ENCODE measurements at regions not wholly inside any gene's neighbourhood (a gene's known extent, or its start where the extent isn't known, plus 50 kb on each side); places are given as distances from the start of the nearest gene placed in this dataset.

DNA sequence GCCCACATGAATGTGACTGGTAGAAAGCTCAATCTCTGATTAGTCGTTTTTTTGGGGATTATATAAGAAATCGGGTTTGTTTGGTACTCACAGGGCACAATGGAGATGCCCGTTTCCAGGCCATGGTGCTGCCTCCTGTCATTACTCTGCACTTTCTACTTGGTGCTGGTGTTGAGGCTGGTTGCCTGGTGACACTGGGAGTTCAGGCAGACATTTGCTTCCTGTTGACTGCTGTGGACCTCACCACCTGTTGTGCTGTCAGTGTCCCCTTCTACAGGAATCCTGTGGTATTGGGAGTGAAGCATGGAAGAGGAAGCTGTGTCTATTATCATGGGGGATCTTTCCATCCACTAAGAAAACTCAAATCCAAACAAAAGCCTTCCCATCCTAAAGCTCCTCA is 227.2 kb upstream of the TBL1XR1 start:
- Histone ChIP-seq H3K4me3 (no peak overlapping the region), H3K9me3 (no peaks in the 10 kb centered on the region), H3K4me1 (peaks cover 6 to 15% of the 10 kb centered on the region in 2 donors), H3K27me3 (no peaks in the 10 kb centered on the region), H3K27ac (no peak overlapping the region), H3K36me3 (no peaks in the 10 kb centered on the region)
- DNase-seq (no peak), ATAC-seq (no peak)
- intact Hi-C loops (cut with DNase I; ENCODE audit: low total_unique reads) (no loop called here), in situ Hi-C loops (cut with MboI; ENCODE audit: low sequenced_read_pairs in 4 of 4) (no loop called here)
- TF ChIP-seq, protein P1, sequence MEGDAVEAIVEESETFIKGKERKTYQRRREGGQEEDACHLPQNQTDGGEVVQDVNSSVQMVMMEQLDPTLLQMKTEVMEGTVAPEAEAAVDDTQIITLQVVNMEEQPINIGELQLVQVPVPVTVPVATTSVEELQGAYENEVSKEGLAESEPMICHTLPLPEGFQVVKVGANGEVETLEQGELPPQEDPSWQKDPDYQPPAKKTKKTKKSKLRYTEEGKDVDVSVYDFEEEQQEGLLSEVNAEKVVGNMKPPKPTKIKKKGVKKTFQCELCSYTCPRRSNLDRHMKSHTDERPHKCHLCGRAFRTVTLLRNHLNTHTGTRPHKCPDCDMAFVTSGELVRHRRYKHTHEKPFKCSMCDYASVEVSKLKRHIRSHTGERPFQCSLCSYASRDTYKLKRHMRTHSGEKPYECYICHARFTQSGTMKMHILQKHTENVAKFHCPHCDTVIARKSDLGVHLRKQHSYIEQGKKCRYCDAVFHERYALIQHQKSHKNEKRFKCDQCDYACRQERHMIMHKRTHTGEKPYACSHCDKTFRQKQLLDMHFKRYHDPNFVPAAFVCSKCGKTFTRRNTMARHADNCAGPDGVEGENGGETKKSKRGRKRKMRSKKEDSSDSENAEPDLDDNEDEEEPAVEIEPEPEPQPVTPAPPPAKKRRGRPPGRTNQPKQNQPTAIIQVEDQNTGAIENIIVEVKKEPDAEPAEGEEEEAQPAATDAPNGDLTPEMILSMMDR (IDR thresholded peaks at IDR 0.05 in 4 of 5, conservative IDR thresholded peaks at IDR 0.05 in 1 of 5): no peak
- no peak for TF ChIP-seq POLR2A (IDR thresholded peaks at IDR 0.05)

DNA sequence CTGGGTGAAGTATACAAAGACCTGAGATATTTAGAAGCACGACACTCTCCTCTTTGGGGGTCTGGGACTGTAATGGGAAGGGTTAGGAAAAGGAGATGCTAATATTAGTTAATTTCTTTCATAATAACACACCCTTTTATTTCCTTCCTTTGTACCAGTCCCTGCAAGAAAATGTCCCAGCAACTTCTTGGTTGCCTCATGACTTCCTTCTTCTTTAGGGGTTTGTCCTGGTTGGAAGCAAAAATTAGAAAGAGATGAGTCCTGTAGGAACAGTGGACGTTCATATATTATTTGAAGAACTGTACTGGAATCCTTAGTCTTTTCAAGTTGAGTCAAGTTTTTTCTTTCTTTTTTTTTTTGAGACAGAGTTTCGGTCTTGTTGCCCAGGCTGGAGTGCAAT is 227.8 kb upstream of the TBL1XR1 start:
- ATAC-seq: no peak
- no peak overlapping the region for H3K27ac ChIP-seq
- no peak for TF ChIP-seq POLR2A (IDR thresholded peaks at IDR 0.05)
- TF ChIP-seq, protein P1 (IDR thresholded peaks at IDR 0.05 in 4 of 5, conservative IDR thresholded peaks at IDR 0.05 in 1 of 5): no peak
- intact Hi-C loops (cut with DNase I; ENCODE audit: low total_unique reads): no loop called here
- no peaks in the 10 kb centered on the region for H3K27me3 ChIP-seq
- H3K4me3 ChIP-seq: no peak overlapping the region
- in situ Hi-C loops (cut with MboI; ENCODE audit: low sequenced_read_pairs in 4 of 4): no loop called here
- DNase-seq: no peak
- H3K36me3 ChIP-seq: no peaks in the 10 kb centered on the region
- H3K9me3 ChIP-seq: no peaks in the 10 kb centered on the region
- peaks cover 6 to 15% of the 10 kb centered on the region in 2 donors for H3K4me1 ChIP-seq

DNA sequence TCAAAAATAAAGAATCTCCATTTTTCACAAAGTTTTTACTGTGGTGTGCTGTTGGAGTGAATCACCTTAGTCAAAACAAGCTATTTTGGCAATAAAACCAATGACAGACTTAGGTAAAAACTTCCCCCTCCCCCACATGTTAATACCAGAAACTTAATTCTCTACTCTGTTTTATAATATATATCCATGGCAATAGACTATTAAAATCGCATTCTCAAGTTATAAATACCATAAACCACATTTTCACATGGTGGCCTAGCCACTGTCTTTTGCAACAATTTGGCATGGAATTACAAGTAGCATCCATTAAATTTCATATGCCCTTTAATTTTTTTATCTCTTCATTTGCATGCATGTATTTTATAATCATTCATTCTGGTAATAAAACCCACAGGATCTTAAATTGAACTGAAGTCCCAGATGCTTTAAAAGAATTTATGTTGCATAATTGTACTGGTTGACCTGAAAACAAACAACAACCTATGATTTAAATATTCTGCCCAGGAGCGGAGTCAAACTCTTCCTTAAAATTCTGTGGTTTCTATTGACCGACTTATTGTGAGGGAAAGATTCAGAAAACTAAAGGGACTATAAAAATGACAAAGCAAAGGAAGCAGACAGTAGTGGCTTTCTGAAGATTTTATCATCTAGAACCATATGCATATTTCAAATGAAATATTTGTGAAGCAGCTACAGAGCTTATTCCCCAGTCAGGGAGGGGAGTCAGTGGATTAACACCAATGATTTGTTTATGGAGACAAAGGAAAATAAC is 229.0 kb upstream of the TBL1XR1 start:
- H3K9me3 ChIP-seq: no peaks in the 10 kb centered on the region
- ATAC-seq: no peak
- DNase-seq: no peak
- intact Hi-C loops (cut with DNase I; ENCODE audit: low total_unique reads) (no loop called here), in situ Hi-C loops (cut with MboI; ENCODE audit: low sequenced_read_pairs in 4 of 4) (no loop called here)
- H3K4me1 ChIP-seq: peaks cover 3 to 4% of the 10 kb centered on the region in 2 donors
- TF ChIP-seq, protein P1 (IDR thresholded peaks at IDR 0.05 in 4 of 5, conservative IDR thresholded peaks at IDR 0.05 in 1 of 5): no peak
- TF ChIP-seq POLR2A (IDR thresholded peaks at IDR 0.05): no peak
- H3K27me3 ChIP-seq: no peaks in the 10 kb centered on the region
- no peaks in the 10 kb centered on the region for H3K36me3 ChIP-seq
- no peak overlapping the region for H3K4me3 ChIP-seq
- H3K27ac ChIP-seq: no peak overlapping the region

DNA sequence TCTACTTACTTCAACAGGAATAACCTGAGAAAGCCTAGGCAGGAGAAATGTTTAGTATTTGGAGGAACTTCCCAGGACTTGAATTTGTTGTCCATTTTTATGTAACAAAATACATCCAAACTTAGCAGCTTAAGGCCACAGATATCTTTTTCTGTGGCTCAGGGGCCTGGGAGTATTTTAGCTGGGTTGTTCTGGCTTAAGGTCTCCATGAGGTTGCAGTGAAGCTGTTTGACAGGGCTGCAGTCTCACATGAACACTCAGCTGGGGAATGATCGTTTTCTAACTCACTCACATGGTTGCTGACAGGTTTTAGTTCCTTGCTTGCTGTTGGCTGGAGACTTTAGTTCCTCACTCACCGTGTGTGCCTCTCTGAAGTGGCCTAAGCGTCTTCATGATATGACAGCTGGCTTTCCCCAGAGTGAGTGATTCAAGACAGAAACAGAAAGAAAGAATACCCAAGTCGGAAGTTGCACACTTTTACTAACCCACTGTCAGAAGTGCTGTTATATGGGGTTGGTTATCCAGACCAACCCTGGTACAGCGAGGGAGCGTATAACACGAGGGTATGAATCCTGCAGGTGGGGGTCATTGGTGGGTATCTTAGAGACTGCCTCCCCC is 229.7 kb upstream of the TBL1XR1 start:
- TF ChIP-seq, protein P1 (IDR thresholded peaks at IDR 0.05 in 4 of 5, conservative IDR thresholded peaks at IDR 0.05 in 1 of 5): no peak
- no peak for TF ChIP-seq POLR2A (IDR thresholded peaks at IDR 0.05)
- Histone ChIP-seq H3K4me1 (no peaks in the 10 kb centered on the region), H3K27me3 (no peaks in the 10 kb centered on the region), H3K4me3 (no peak overlapping the region), H3K36me3 (no peaks in the 10 kb centered on the region), H3K9me3 (no peaks in the 10 kb centered on the region), H3K27ac (no peak overlapping the region)
- intact Hi-C loops (cut with DNase I; ENCODE audit: low total_unique reads): no loop called here
- in situ Hi-C loops (cut with MboI; ENCODE audit: low sequenced_read_pairs in 4 of 4): no loop called here
- ATAC-seq: no peak
- no peak for DNase-seq
